ENCODE measurements at regions not wholly inside any gene's neighbourhood (a gene's known extent, or its start where the extent isn't known, plus 50 kb on each side); places are given as distances from the start of the nearest gene placed in this dataset.
"Not testable (repeated sequence)": the region's sequence is repeated elsewhere in the genome, so short reads cannot be mapped to it uniquely, and the experiment has no call there.

- no peak for DNase-seq
Measured at GRCh38 chr3:28972921-28973320, 307.9 kb upstream of the RBMS3 start.

GRCh38 chr3:28973609-28974008 is 307.3 kb upstream of the RBMS3 start:
- no peak for DNase-seq

GRCh38 chr3:28978092-28978491 is 302.8 kb upstream of the RBMS3 start:
- DNase-seq: no peak

GRCh38 chr3:28980131-28980530 is 300.7 kb upstream of the RBMS3 start:
- no peak for DNase-seq

GRCh38 chr3:28980631-28981030 is 300.2 kb upstream of the RBMS3 start:
- DNase-seq: no peak

- no peak for DNase-seq
Measured at GRCh38 chr3:28982906-28983305, 298.0 kb upstream of the RBMS3 start.

GRCh38 chr3:28986922-28987321 is 293.9 kb upstream of the RBMS3 start:
- no peak for DNase-seq

GRCh38 chr3:28989646-28990089 is 291.2 kb upstream of the RBMS3 start:
- DNase-seq: no peak

GRCh38 chr3:28994161-28994905 is 286.5 kb upstream of the RBMS3 start:
- DNase-seq: no peak

GRCh38 chr3:29004885-29005599 is 275.8 kb upstream of the RBMS3 start:
- DNase-seq: no peak

- no peak for DNase-seq
Measured at GRCh38 chr3:29005862-29006261, 275.0 kb upstream of the RBMS3 start.

GRCh38 chr3:29011441-29011840 is 269.4 kb upstream of the RBMS3 start:
- DNase-seq: no peak

GRCh38 chr3:29011966-29012365 is 268.9 kb upstream of the RBMS3 start:
- DNase-seq: no peak

- DNase-seq: no peak
Measured at GRCh38 chr3:29022976-29023375, 257.9 kb upstream of the RBMS3 start.

GRCh38 chr3:29026286-29026685 is 254.6 kb upstream of the RBMS3 start:
- no peak for DNase-seq

GRCh38 chr3:29026959-29027358 is 253.9 kb upstream of the RBMS3 start:
- DNase-seq: no peak

- not testable (repeated sequence) for DNase-seq
Measured at GRCh38 chr3:29031175-29031574, 249.7 kb upstream of the RBMS3 start.

GRCh38 chr3:29033511-29033910 is 247.4 kb upstream of the RBMS3 start:
- no peak for DNase-seq

- DNase-seq: no peak
Measured at GRCh38 chr3:29050155-29050554, 230.7 kb upstream of the RBMS3 start.

- DNase-seq: no peak
Measured at GRCh38 chr3:29057326-29057725, 223.5 kb upstream of the RBMS3 start.

- DNase-seq: no peak
Measured at GRCh38 chr3:29064085-29064484, 216.8 kb upstream of the RBMS3 start.

- peak; percentile 56 for DNase-seq
Measured at GRCh38 chr3:29065211-29065785, 215.6 kb upstream of the RBMS3 start.

- no peak for DNase-seq
Measured at GRCh38 chr3:29067007-29067406, 213.9 kb upstream of the RBMS3 start.

GRCh38 chr3:29070959-29071634 is 209.8 kb upstream of the RBMS3 start:
- DNase-seq: no peak

All from DMS 273 treated with DMSO at 0.1 percent for 48 hours (cell line).